ENCODE measurements at regions not wholly inside any gene's neighbourhood (a gene's known extent, or its start where the extent isn't known, plus 50 kb on each side); places are given as distances from the start of the nearest gene placed in this dataset.

- TF ChIP-seq CTCF (IDR thresholded peaks at IDR 0.05) = no peak
- no peak for TF ChIP-seq POLR2AphosphoS5 (IDR thresholded peaks at IDR 0.05; ENCODE audit: insufficient read depth in 1 of 2, low read depth in 1 of 2)
These were observed 290.8 kb downstream of the NFKBIZ start for GRCh38 chr3:102140116-102140515.
